ENCODE measurements at regions not wholly inside any gene's neighbourhood (a gene's known extent, or its start where the extent isn't known, plus 50 kb on each side); places are given as distances from the start of the nearest gene placed in this dataset.

DNA sequence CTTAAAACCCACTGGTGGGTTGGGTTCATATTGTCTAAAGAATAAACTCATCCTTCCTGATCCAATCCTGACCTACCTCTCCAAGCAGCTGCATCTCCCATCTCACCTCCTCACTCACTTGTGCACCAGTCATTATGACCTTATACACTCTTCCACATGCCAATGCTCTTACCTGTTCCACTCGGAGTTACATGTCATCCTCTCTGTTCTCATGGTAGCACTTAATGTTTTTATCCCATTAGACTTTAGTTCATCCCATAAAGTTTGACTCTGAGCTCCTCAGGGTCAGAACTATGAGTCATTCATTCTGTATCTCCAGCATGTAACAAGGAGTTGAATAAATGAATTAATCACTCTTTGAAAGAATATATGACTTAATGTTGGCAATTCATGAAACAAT is 330.2 kb downstream of the KLF12 start:
- TF ChIP-seq, protein P1, sequence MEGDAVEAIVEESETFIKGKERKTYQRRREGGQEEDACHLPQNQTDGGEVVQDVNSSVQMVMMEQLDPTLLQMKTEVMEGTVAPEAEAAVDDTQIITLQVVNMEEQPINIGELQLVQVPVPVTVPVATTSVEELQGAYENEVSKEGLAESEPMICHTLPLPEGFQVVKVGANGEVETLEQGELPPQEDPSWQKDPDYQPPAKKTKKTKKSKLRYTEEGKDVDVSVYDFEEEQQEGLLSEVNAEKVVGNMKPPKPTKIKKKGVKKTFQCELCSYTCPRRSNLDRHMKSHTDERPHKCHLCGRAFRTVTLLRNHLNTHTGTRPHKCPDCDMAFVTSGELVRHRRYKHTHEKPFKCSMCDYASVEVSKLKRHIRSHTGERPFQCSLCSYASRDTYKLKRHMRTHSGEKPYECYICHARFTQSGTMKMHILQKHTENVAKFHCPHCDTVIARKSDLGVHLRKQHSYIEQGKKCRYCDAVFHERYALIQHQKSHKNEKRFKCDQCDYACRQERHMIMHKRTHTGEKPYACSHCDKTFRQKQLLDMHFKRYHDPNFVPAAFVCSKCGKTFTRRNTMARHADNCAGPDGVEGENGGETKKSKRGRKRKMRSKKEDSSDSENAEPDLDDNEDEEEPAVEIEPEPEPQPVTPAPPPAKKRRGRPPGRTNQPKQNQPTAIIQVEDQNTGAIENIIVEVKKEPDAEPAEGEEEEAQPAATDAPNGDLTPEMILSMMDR (IDR thresholded peaks at IDR 0.05; ENCODE audit: insufficient read depth, missing control alignments): no peak
- no peak for FAIRE-seq
- no peak for DNase-seq (ENCODE audit: insufficient read length, low spot score)

DNA sequence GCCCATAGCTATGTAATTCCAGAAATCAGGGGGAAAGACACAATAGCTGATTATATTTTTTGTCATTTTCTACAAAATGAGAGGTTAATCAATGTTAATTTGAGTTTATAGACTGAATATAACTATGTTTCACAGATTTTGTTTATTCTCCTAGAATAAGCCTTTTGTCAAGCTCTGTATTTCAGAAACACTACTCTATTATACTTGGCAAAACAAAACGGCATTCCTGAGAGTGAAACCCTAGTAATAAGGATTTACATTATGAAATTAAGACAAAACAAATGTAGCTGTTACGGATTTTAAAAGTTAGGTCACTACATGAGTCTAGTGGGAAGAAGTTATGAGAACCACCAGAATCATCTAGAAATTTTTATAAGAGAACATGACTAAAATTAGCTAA is 334.2 kb downstream of the KLF12 start:
- DNase-seq (ENCODE audit: insufficient read length, low spot score) (no peak), FAIRE-seq (no peak)
- TF ChIP-seq, protein P1 (IDR thresholded peaks at IDR 0.05; ENCODE audit: insufficient read depth, missing control alignments): no peak

DNA sequence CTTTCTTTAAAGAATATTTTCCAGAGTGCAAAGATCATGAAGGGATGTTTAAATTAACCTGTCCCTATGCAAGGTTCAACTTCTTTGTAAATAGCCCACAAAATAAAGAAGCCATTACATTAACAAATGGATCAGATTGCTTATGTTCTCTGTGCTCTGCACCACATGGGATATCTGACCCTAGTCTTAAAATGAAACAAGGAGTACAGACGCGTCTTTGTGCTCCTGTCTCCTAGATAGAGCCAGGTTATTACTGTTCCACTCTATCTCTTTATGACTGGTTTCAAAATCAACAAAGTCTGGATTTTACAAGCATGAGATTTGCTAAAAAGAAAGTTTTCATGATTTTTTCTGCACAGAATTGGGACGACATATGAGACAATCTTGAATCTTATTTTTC is 339.4 kb downstream of the KLF12 start:
- TF ChIP-seq, protein P1 (IDR thresholded peaks at IDR 0.05; ENCODE audit: insufficient read depth, missing control alignments): no peak
- FAIRE-seq (no peak), DNase-seq (ENCODE audit: insufficient read length, low spot score) (no peak)

DNA sequence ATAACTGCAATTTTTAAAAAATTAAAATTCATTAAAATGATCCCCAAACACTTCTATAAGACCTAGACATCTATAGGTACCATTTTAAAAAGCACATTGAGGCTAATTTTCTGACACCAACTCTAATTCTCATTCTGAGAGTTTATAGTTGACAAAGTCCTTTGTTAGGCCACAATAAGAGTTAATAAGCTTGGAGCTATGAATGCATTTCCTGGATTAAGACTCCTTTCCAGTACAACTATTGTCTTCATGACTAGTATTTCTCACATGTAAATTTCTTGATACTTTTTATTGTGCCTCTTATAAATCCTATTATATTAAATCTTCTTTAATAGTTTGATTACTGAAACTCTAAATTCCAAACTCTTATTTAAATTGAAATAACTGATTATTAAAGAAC is 340.8 kb downstream of the KLF12 start:
- FAIRE-seq: no peak
- TF ChIP-seq, protein P1 (IDR thresholded peaks at IDR 0.05; ENCODE audit: insufficient read depth, missing control alignments): no peak
- DNase-seq (ENCODE audit: insufficient read length, low spot score): no peak

DNA sequence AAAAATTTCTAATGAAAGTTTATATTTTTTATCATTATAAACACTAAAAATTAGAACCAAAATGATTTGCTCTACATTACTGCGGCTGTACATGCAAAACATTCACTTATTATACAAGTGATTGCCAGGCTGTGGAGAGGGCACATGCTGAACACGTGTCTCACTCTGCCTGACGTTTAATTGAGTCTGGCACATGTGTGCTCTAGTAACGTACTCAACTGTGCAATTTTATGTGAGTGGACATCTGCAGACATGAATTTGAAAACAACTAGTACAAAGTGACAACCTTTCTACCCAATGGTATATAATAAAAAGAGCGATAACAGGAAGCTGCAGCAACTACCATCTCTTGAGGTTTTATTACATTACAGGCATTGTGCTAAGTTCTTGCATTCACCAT is 341.4 kb downstream of the KLF12 start:
- DNase-seq (ENCODE audit: insufficient read length, low spot score) (no peak), FAIRE-seq (no peak)
- TF ChIP-seq, protein P1 (IDR thresholded peaks at IDR 0.05; ENCODE audit: insufficient read depth, missing control alignments): no peak

DNA sequence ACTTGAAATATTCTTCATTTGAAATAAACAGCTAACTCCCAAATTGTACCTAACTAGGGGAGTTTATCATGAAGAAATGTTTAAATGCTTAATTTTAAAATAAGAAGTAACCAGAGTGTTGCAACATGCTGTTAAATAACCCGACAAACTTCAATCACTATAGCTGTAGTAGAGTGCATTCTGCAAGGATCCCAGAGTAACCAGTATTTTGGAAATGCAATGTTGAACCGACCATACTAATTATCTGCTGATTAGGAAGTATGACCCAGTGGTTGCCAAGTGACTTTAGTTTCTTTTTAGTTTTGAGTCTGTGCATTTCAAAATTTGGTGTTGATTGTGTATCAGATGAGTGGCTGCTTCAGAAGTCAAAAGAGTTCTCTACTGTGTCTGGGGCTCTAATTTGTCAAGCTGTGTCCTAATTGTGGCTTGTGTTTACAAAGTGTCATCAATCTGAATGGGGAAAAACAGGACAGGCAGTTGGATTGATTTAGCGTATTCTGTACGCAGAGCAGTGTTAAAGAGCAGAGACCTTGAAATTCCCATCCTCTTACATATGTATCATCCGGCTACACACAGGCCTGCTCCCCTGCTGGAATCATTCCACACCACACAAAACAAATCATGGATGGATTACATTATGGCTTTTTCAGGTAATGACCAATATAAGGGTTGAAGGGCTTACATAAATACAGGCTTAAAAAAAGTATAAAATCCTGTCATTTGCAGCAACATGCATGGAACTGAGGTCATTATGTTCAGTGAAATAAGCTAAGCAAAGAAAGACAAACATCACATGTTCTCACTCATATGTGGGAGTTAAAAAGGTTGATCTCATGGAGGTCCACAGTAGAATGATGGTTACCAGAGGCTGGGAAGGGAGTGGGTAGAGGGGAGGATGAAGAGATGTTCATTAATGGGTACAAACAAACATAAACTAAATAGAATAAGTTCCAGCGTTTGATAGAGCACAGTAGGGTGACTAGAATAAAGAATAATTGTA is 351.5 kb downstream of the KLF12 start:
- TF ChIP-seq, protein P1 (IDR thresholded peaks at IDR 0.05; ENCODE audit: insufficient read depth, missing control alignments): no peak
- no peak for DNase-seq (ENCODE audit: insufficient read length, low spot score)
- no peak for FAIRE-seq

DNA sequence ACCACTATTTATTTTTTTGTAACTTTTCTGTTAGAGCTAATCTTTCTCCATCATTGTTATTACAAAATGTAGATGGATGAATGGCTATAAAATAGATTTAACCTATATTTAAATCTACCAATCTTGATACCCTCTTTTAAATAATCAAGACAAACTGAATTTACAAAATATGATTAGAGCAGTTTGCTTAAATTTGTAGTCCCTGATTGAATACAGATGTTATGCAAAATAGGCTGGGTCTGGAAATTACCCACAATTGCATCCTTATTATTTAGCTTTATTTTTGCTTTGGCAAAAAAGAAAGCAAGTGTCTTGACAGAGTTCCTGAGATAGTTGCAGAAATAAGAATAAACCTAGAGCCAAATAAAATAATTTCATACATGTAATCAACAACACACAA is 352.8 kb downstream of the KLF12 start:
- TF ChIP-seq, protein P1 (IDR thresholded peaks at IDR 0.05; ENCODE audit: insufficient read depth, missing control alignments): no peak
- FAIRE-seq: no peak
- no peak for DNase-seq (ENCODE audit: insufficient read length, low spot score)

Data from D721Med (cell line).